ENCODE measurements at regions not wholly inside any gene's neighbourhood (a gene's known extent, or its start where the extent isn't known, plus 50 kb on each side); places are given as distances from the start of the nearest gene placed in this dataset.
"Not testable (repeated sequence)": the region's sequence is repeated elsewhere in the genome, so short reads cannot be mapped to it uniquely, and the experiment has no call there.

DNA sequence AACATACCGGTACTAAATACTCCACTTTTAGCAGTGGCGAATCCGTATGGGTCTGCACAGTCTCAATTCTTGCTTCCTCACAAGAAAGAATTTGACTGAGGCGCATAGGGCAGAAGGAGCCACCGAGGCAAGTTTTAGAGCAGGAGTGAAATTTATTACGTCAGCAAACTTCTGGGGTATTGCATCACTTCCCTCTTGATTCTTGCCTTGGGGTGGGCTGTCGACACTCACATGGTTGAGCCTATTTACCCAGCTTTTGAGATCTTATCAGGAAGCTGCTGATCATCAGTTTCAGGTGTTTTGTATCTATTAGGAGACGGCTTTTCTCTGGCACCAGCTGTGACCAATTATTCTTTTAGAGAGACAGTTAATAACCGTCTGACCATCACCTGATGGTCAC is 111.5 kb upstream of the CCNH start:
- no peaks in the 10 kb centered on the region for H3K9me3 ChIP-seq
- DNase-seq = no peak
- H3K36me3 ChIP-seq = no peaks in the 10 kb centered on the region
- H3K27ac ChIP-seq = no peak overlapping the region
- ATAC-seq (ENCODE audit: low FRiP score in 2 of 2) = no peak
- H3K4me3 ChIP-seq = no peak overlapping the region
- no peak for TF ChIP-seq EP300 (IDR thresholded peaks at IDR 0.05)
- TF ChIP-seq, protein P1, sequence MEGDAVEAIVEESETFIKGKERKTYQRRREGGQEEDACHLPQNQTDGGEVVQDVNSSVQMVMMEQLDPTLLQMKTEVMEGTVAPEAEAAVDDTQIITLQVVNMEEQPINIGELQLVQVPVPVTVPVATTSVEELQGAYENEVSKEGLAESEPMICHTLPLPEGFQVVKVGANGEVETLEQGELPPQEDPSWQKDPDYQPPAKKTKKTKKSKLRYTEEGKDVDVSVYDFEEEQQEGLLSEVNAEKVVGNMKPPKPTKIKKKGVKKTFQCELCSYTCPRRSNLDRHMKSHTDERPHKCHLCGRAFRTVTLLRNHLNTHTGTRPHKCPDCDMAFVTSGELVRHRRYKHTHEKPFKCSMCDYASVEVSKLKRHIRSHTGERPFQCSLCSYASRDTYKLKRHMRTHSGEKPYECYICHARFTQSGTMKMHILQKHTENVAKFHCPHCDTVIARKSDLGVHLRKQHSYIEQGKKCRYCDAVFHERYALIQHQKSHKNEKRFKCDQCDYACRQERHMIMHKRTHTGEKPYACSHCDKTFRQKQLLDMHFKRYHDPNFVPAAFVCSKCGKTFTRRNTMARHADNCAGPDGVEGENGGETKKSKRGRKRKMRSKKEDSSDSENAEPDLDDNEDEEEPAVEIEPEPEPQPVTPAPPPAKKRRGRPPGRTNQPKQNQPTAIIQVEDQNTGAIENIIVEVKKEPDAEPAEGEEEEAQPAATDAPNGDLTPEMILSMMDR (IDR thresholded peaks at IDR 0.05) = no peak
- WGBS, 2 donors = 54 to 60% methylated on average over 9 of the region's 9 CpGs
- H3K4me1 ChIP-seq = no peaks in the 10 kb centered on the region
- no peaks in the 10 kb centered on the region for H3K27me3 ChIP-seq

DNA sequence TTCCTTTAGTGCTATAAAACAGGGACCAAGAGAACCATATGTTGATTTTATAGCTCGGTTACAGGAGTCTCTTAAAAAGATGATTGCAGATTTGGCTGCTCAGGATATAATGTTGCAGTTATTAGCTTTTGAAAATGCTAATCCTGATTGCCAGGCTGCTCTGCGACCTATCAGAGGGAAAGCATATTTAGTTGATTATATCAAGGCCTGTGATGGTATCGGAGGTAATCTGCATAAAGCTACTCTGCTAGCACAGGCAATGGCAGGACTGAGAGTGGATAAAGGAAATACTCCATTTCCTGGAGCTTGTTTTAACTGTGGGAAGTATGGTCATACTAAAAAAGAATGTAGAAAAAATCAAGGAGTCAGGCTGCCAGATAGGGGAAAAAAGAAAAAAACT is 99.0 kb upstream of the CCNH start:
- H3K4me3 ChIP-seq; H3K4me1 ChIP-seq; H3K36me3 ChIP-seq; H3K27me3 ChIP-seq; ATAC-seq (ENCODE audit: low FRiP score in 2 of 2); DNase-seq; H3K27ac ChIP-seq; H3K9me3 ChIP-seq: not testable (repeated sequence)
- 52 to 67% methylated on average over 3 of the region's 3 CpGs for WGBS, 2 donors

DNA sequence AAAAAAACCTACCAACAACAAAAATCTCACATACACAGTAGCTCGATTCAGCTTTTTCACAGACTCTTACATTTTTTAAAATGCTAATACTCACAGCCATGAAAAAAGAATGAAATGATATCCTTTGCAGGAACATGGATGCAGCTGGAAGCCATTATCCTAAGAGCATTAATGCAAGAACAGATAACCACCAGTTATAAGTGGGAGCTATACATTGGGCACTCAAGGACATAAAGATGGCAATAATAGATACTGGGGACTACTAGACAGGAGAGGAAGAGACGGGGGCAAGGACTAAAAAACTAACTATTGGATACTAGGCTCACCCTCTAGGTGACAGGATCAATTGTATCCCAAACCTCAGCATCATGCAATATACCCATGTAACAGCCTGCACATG is 90.3 kb upstream of the CCNH start:
- no peaks in the 10 kb centered on the region for H3K9me3 ChIP-seq
- 64 to 76% methylated on average over 2 of the region's 2 CpGs for WGBS, 2 donors
- no peaks in the 10 kb centered on the region for H3K4me1 ChIP-seq
- H3K27me3 ChIP-seq = no peaks in the 10 kb centered on the region
- ATAC-seq (ENCODE audit: low FRiP score in 2 of 2) (no peak), DNase-seq (no peak)
- no peak overlapping the region for H3K27ac ChIP-seq
- no peak for TF ChIP-seq POLR2A (IDR thresholded peaks at IDR 0.05)
- TF ChIP-seq, protein P1 (IDR thresholded peaks at IDR 0.05) = no peak
- no peak for TF ChIP-seq EP300 (IDR thresholded peaks at IDR 0.05)
- no peak for TF ChIP-seq POLR2AphosphoS5 (IDR thresholded peaks at IDR 0.05)
- no peak overlapping the region for H3K4me3 ChIP-seq
- no peaks in the 10 kb centered on the region for H3K36me3 ChIP-seq

DNA sequence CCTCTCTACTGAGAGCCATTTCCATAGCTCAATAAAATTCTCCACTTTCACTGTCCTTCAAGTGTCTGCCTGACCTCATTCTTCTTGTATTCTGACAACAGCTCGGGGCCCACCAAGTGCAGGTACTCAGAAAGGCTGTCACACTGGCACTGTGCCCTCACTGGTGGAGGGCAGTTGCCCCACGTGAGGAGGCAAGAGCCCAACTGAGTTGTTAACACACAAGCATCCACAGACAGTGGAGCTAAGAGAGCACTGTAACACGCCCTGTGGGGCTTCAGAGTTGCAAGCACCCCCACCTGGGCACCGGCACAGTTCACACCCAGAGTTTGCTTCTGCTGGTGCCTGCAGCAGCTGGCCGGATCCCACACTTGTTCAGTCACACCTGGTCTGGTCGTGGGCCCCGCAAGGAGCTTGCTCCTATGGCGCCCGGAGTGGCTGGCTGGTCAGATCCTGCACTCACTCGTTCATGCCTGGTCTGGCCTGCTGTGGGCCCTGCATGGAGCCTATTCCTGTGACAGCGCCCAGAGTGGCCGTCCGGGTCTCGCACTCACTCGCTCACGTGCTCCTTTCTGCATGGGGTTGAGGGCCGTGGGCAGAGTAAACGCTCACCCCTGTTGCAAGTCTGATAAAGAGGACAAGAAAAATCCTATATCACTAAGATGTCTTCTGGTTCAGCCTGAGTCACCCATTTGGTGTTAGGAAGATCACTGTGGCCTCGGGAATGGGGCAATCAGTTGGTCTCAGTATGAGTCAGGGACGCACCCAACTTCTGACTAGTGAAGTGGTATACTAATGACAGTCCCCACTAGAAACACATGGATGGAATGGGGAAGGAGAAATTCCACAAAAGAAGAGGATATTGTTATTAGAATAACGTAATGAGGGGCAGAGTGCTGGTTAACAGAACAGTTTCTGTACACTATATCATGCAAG is 87.0 kb upstream of the CCNH start:
- Histone ChIP-seq H3K27ac (no peak overlapping the region), H3K4me1 (no peaks in the 10 kb centered on the region), H3K4me3 (no peak overlapping the region), H3K36me3 (no peaks in the 10 kb centered on the region), H3K9me3 (peaks cover 0 to 6% (median 2%) of the 10 kb centered on the region in 4 donors), H3K27me3 (no peaks in the 10 kb centered on the region)
- peak in 1 of 2 donors; percentile 46 for DNase-seq
- 77% methylated on average over 16 to 19 of the region's 21 CpGs for WGBS, 2 donors
- peak in 1 of 2 donors; percentile 19 for ATAC-seq (ENCODE audit: low FRiP score in 2 of 2)
- no peak for TF ChIP-seq POLR2A (IDR thresholded peaks at IDR 0.05)
- TF ChIP-seq POLR2AphosphoS5 (IDR thresholded peaks at IDR 0.05) = no peak
- TF ChIP-seq, protein P1 (IDR thresholded peaks at IDR 0.05) = no peak
